HUES6 (cell line): ENCODE measurements at regions not wholly inside any gene's neighbourhood (a gene's known extent, or its start where the extent isn't known, plus 50 kb on each side); places are given as distances from the start of the nearest gene placed in this dataset.
"Not testable (repeated sequence)": the region's sequence is repeated elsewhere in the genome, so short reads cannot be mapped to it uniquely, and the experiment has no call there.

Experiments
- H3K27ac ChIP-seq: 2 replicates; pipeline ENCODE4 v1.7.0; 2013; ENCODE audit warnings: low read depth, mild to moderate bottlenecking, low read length, inconsistent platforms
- H3K27me3 ChIP-seq: 2 replicates; pipeline ENCODE4 v1.6.1; 2013; ENCODE audit warnings: low read length; ENCODE audit not compliant: control insufficient read depth, insufficient read depth
- H3K36me3 ChIP-seq: 2 replicates; pipeline ENCODE4 v1.6.1; 2013; ENCODE audit warnings: low read length; ENCODE audit not compliant: control insufficient read depth, insufficient read depth
- H3K4me1 ChIP-seq: 2 replicates; pipeline ENCODE4 v1.6.1; 2013; ENCODE audit warnings: low read length; ENCODE audit not compliant: control insufficient read depth, insufficient read depth
- H3K4me3 ChIP-seq: 2 replicates; pipeline ENCODE4 v1.5.1; 2013; ENCODE audit warnings: low read depth, low read length
- H3K9ac ChIP-seq: one replicate; pipeline ENCODE4 v1.6.1; 2013; ENCODE audit warnings: mild to moderate bottlenecking, low read length
- H3K9me3 ChIP-seq: 2 replicates; pipeline ENCODE4 v1.6.1; 2013; ENCODE audit warnings: low read depth, low read length; ENCODE audit not compliant: control insufficient read depth, insufficient read depth

GRCh38 chr2:91686046-91686445 lies 2994.6 kb downstream of the RPIA start:
- Histone ChIP-seq H3K27me3 (peaks cover 18% of the 10 kb centered on the region), H3K4me3 (peak overlapping the region; percentile 44)
- H3K36me3 ChIP-seq, H3K4me1 ChIP-seq, H3K9ac ChIP-seq, H3K27ac ChIP-seq, H3K9me3 ChIP-seq: not testable (repeated sequence)
